Esophagus muscularis mucosa (tissue), 4 donors: ENCODE measurements at regions not wholly inside any gene's neighbourhood (a gene's known extent, or its start where the extent isn't known, plus 50 kb on each side); places are given as distances from the start of the nearest gene placed in this dataset.

Source experiments
- CTCF ChIP-seq, 3 experiments: fragments of 200-600 bp in 2 of 3; fragments of 450-650 bp in 1 of 3; sonication (generic) in 2 of 3; IDR thresholded peaks; one replicate each; pipeline ENCODE4 v1.5.1; 2017 to 2019; ENCODE audit warnings: antibody characterized with exemption in 3 of 3, mild to moderate bottlenecking in 2 of 3, moderate library complexity in 1 of 3
- EP300 ChIP-seq: sonication (generic); formaldehyde crosslinking; IDR thresholded peaks from one replicate; pipeline ENCODE4 v1.6.1; 2017; ENCODE audit warnings: antibody characterized with exemption
- POLR2A ChIP-seq: fragments of 450-650 bp; IDR thresholded peaks from one replicate; pipeline ENCODE4 v1.6.1; 2017; ENCODE audit warnings: antibody characterized with exemption, moderate library complexity, mild to moderate bottlenecking, low read depth
- POLR2AphosphoS5 ChIP-seq, 2 donors: sonication (generic); formaldehyde crosslinking; IDR thresholded peaks; one replicate each; pipeline ENCODE4 v1.6.1; 2017; ENCODE audit warnings: antibody characterized with exemption in 2 of 2

GRCh38 chr13:90401150-90401549, 946.3 kb upstream of the MIR17HG start:
- no peak for TF ChIP-seq CTCF (IDR thresholded peaks at IDR 0.05)
- no peak for TF ChIP-seq EP300
- no peak for TF ChIP-seq POLR2A
- TF ChIP-seq POLR2AphosphoS5 (IDR thresholded peaks at IDR 0.05) = no peak
